ENCODE measurements at regions not wholly inside any gene's neighbourhood (a gene's known extent, or its start where the extent isn't known, plus 50 kb on each side); places are given as distances from the start of the nearest gene placed in this dataset.
"Not testable (repeated sequence)": the region's sequence is repeated elsewhere in the genome, so short reads cannot be mapped to it uniquely, and the experiment has no call there.

DNA sequence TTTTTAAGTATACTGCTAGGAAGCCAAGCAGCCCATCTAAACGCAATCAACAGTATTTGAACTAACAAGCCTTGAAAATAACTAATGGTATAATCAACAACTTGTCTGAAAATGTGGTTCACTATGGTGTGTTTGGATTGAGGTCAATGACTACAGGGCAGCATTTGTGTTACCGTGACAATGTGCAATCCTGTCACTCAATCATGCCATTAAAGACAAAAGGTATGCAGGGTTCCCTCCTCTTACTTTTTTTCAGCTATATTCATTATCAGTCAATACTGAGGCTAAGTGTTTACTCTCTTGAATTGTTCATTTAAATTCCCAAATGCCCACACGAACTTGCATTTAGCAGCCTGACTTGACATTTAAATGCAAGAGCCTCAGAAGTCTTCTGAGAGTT, 1099.3 kb upstream of the EPHA6 start:
- DNase-seq = no peak

DNA sequence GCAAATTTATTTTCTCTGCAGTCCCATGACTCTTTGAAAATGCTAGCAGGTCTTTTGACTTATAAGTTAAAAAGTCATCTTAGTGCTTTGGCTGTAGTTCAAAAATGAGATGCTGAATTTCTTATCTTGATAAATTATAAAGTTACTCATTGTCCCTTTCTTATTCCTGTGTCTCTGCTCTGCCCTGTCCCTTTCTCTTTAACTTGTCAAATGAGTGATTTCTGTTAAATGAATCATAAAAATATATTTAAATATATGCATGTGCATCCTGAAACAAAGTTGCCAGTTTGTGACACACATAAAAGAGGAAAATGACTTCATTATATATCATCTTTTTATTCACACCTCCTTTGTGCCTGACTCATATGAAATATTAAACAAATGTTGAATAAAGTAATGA, 1097.3 kb upstream of the EPHA6 start:
- DNase-seq = no peak

DNA sequence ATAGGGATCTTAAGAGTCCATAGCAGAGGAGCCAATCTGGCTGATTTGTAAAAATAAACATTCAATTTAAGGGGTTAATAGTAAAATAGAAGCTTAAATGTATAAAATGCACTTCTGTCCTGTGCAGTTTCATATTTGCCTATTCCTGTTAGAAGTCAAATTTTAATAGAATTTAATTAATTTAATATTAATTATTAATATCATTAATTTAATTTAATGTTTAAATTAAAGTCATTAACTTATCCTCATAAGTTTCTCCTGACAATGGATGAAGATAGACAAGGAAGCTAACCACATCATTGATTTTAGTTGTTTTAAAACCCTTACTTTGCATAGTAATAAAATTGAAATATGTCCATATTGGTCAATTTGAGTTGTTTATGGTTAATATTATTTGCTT, 1096.2 kb upstream of the EPHA6 start:
- DNase-seq = no peak

GRCh38 chr3:95719481-95719880, 1094.9 kb upstream of the EPHA6 start:
- DNase-seq = no peak

GRCh38 chr3:95721938-95722337, 1092.5 kb upstream of the EPHA6 start:
- DNase-seq = no peak

GRCh38 chr3:95725770-95726169, 1088.6 kb upstream of the EPHA6 start:
- DNase-seq = no peak

DNA sequence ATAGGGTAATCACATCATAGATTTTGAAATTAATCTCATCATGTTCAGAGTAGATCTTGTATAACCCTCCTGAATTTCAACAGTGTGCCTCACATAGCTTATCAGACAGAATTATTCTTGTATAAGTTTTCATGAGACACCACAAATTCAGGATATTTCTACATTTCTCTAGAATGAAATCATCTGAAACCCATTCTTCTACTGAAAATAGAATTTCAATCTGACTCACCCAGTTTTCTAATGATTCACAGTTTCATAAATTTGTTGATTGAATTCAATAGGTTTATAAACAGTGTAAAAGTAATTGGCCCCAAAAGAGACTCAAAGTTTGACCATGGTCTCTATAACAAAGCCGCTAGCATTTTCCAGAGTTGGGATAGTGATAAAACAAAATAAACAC, 1082.6 kb upstream of the EPHA6 start:
- DNase-seq = no peak

DNA sequence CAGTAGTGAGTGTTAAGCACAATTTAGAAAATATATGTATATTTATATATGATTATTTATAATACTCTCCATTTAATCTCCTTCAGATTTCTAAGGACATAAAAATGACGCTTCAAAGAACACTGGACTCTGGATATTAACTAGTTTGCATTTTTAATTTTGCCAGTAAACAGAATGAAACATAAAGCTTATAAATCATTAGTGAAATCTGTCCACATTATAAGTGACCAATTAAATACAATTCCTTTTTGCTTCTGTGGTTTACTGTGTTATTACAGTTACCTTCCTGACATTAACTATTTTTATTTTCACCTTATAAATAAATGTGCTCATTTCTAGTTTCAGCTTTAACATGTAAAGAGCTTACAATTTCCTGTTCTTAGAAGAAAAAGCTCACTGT, 1081.1 kb upstream of the EPHA6 start:
- no peak for DNase-seq

GRCh38 chr3:95738045-95738444, 1076.3 kb upstream of the EPHA6 start:
- DNase-seq = no peak

GRCh38 chr3:95744896-95745295, 1069.5 kb upstream of the EPHA6 start:
- DNase-seq = not testable (repeated sequence)

- DNase-seq = peak; percentile 6
Observed at GRCh38 chr3:95750097-95750496, 1064.3 kb upstream of the EPHA6 start.

GRCh38 chr3:95751509-95751908, 1062.9 kb upstream of the EPHA6 start:
- DNase-seq = no peak

DNA sequence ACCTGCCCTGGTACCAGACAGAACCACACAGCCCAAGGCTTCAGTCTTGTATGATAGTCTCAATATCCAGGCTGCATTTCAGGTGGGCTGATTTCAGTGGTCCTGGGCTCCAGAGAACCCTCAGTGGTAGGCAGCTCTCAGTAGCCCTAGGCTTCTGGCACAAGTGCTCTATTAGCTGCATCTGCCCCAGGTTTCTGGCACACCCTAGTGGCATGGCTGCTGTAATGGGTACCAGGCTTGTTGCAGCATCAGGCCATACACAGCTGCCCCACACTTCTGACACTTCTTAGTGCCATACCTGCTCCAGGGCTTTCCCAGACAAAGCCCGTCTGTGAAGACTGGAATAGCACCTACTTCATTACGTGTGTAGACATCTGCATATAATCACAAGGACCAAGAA, 1062.2 kb upstream of the EPHA6 start:
- DNase-seq = no peak

- DNase-seq = no peak
Observed at GRCh38 chr3:95758707-95759106, 1055.7 kb upstream of the EPHA6 start.

- DNase-seq = no peak
Observed at GRCh38 chr3:95759614-95760301, 1054.6 kb upstream of the EPHA6 start.

DNA sequence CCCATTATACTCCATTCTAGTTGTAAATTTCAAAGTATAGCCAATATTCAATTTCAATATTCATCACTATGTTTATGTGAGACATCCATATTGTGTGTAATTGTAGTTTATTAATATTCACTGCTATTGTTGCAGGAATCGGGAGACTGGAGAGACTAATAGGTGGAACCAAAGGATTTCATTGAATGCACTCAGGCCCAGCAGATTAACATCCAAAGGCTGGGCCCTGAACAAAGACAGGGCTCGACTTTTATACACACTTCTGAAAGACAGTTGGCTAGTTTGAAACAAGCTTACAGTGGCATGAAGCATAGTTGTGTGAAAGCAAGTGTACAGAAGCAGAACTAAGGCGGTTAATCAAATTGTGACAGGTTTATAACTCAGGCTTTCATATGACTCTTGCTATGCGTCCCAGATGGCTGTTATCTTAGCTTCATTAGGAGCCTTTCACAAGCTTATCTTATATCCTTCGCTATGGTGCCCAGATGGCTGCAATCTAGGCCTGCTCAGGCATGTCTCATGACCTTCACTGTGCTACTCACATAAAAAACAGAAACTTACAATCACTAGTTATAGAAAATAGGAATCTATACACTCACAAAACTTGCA, 1038.8 kb upstream of the EPHA6 start:
- DNase-seq = peak; percentile 53

DNA sequence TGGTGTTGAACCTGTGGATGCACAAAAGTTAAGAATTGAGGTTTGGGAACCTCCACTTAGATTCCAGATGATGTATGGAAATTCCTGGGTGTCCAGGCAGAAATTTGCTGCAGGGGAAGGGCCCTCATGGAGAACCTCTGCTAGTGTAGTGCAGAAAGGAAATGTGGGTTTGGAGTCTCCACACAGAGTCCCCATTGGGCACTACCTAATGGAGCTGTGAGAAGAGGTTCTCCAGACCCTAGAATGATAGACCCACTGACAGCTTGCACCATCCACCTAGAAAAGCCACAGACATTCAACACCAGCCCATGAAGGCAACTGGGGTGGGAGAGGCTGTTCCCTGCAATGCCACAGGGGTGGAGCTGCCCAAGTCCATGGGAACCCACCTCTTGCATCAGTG, 1032.8 kb upstream of the EPHA6 start:
- no peak for DNase-seq

DNA sequence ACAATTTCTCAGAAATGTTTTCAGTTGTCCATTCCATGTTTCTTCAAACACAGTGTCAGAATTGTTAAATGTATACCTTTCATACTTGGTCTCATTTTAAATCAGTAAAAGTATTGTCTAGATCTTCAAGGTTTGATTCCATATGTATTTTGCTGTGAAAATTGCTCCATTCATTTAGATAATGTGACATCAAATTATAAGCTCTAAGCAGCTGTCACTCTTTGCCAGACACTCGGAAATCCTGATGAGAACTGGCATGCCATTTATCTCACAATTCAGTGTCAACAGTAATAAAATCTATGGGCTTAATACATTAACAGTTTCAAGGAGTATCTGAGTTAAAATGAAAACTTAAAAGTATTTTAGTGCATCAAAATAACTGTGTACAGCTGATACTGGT, 1025.3 kb upstream of the EPHA6 start:
- no peak for DNase-seq

DNA sequence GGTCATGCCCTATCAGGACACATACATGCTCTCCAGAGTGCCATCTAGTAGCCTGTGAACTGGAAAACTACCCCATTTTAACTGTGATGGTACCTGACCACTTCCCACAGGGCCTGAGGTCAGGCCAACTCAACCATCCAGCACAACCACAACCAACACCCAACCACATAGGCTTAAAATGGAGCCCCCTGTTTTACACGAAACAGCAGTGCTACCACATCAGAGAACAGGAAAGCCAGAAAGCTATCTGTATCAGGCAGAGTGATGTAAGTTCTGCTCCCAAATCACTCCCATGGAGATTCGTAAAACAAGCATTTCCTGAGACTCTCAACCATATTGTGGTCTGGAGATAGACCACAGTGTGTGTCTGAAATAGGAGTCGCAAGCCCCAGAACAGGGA, 1017.3 kb upstream of the EPHA6 start:
- DNase-seq = no peak

DNA sequence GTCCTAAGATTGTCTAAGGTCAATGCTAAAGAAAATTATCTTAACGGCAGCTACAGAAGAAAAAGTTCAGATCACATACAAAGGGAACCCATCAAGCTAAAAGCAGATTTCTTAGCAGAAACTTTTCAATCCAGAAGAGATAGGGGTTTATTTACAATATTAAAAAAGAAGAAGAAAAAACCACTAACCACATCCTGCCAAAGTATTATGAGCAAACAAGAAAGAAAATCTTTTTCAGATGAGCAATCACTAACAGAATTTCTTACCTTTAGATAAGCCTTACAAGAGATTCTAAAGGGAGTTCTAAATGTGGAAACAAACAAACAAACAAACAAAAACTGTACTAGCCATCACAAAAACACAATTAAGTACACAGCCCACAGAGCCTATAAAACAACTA, 1015.8 kb upstream of the EPHA6 start:
- no peak for DNase-seq

- no peak for DNase-seq
Observed at GRCh38 chr3:95810462-95810861, 1003.9 kb upstream of the EPHA6 start.

DNA sequence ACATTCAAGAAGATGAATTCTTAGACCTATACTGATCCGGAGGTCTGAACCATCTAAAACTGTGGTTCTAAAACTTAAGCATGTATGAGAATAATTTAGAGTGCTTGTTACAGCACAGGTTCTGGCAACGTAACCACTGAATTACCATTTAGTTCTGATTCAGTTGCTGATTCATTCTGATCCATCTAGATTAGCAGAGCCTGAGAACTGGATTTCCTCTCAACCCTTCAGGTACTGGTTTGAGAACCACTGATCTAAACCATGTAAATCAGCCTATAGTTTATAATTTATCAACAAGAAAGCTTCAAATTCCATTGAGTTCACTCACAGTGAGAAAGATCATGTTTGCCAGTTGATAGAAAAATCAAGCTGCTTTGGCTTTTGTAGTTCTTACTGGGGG, 1001.1 kb upstream of the EPHA6 start:
- no peak for DNase-seq

DNA sequence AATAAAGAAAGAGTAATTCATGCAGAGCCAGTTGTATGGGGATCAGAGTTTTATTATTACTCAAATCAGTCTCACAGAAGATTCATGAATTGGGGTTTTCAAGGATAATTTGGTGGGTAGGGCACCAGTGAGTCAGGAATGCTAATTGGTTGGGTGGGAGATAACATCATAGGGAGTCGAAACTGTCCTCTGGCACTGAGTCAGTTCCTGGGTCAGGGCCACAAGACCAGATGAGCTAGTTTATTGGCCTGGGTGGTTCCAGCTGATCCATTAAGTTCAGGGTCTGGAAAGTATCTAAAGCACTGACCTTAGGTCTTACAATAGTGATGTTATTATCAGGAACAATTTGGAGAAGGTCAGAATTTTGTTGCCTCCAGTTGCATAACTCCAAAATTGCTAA, 998.6 kb upstream of the EPHA6 start:
- no peak for DNase-seq

GRCh38 chr3:95826419-95826818, 988.0 kb upstream of the EPHA6 start:
- DNase-seq = no peak

DNA sequence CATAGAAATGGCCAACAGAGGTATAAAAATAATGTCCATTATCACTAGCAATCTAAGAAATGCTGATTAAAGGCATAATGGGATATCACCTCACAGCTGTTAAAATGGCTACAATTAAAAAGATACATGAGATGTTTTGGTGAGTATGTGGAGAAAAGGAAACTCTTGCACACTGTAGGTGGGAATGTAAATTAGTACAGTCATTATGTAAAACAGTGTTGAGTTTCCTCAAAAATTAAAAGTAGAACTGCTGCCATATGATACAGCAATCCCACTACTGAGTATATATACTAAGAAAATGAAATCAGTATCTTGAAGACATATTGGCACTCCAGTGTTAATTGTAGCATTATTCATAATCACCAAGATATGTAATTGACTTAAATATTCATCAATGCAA, 982.2 kb upstream of the EPHA6 start:
- no peak for DNase-seq

Measured in DMS 273 treated with DMSO at 0.1 percent for 48 hours (cell line).